ENCODE measurements at regions not wholly inside any gene's neighbourhood (a gene's known extent, or its start where the extent isn't known, plus 50 kb on each side); places are given as distances from the start of the nearest gene placed in this dataset.

DNA sequence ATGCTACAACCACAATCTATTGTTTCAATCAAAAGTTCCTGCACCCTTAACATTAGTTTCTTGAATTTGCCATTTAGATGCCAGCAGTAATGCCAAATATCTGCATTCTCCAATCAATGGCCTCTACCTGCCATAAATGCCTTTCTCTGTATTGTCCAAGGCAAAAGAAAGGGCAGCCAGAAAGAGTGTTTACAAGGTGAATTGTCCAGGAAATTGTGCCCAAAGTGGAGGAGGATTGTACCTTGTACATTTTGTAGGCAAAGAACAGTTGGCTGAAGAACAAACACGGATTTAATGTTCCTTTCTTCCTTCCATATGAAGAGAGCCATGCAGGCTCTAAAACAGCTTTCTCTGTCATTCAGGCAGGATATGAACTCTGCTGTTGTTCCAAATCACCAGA, 181.5 kb downstream of the GUCY2F start:
- FAIRE-seq, result no peak
- H3K9me3 Mint-ChIP-seq (ENCODE audit: unreplicated experiment), result no peaks in the 10 kb centered on the region

GRCh38 chrX:109299091-109299490, 182.8 kb downstream of the GUCY2F start:
- Histone ChIP-seq H3K36me3 (ENCODE audit: insufficient read depth, low read length) (no peaks in the 10 kb centered on the region), H3K4me3 (ENCODE audit: insufficient read depth, low read depth, low read length) (no peak overlapping the region), H3K27ac (ENCODE audit: low read depth, low read length) (no peak overlapping the region), H3K79me2 (ENCODE audit: insufficient read depth, low read length) (no peaks in the 10 kb centered on the region), H3K4me2 (ENCODE audit: low read length) (no peak overlapping the region), H3K4me1 (ENCODE audit: insufficient read depth, low read length) (no peaks in the 10 kb centered on the region), H4K20me1 (ENCODE audit: insufficient read depth, low read length) (no peaks in the 10 kb centered on the region), H2AFZ (ENCODE audit: low read depth, low read length) (no peak overlapping the region), H3K9ac (ENCODE audit: low read length) (no peak overlapping the region), H3K9me3 (ENCODE audit: insufficient read depth, low read depth, low read length) (no peaks in the 10 kb centered on the region), H3K27me3 (ENCODE audit: insufficient read depth, low read length) (no peaks in the 10 kb centered on the region)
- no peaks in the 10 kb centered on the region for H3K36me3 Mint-ChIP-seq (ENCODE audit: low read depth, unreplicated experiment)
- FAIRE-seq (peak; percentile 89), DNase-seq (ENCODE audit: low read depth) (no peak)
- H3K9me3 Mint-ChIP-seq (ENCODE audit: unreplicated experiment), result no peaks in the 10 kb centered on the region
- no peak overlapping the region for H3K4me3 Mint-ChIP-seq (ENCODE audit: unreplicated experiment)
- no peak overlapping the region for H3K27ac Mint-ChIP-seq (ENCODE audit: unreplicated experiment)
- H3K27me3 Mint-ChIP-seq (ENCODE audit: low read depth, unreplicated experiment), result peaks cover 2% of the 10 kb centered on the region
- TF ChIP-seq CTCF (IDR thresholded peaks at IDR 0.05; ENCODE audit: insufficient read depth, low read depth, low read length) (no peak), EZH2 (IDR thresholded peaks at IDR 0.05; ENCODE audit: insufficient read depth, low read length) (no peak)
- peaks cover 4% of the 10 kb centered on the region for H3K4me1 Mint-ChIP-seq (ENCODE audit: low read depth, unreplicated experiment)

More for the DNA sequence above, 181.5 kb downstream of the GUCY2F start:
- Histone ChIP-seq H3K27ac (ENCODE audit: low read depth, low read length) (no peak overlapping the region), H3K4me2 (ENCODE audit: low read length) (no peak overlapping the region), H3K4me3 (ENCODE audit: insufficient read depth, low read depth, low read length) (no peak overlapping the region), H3K9ac (ENCODE audit: low read length) (no peak overlapping the region), H4K20me1 (ENCODE audit: insufficient read depth, low read length) (no peaks in the 10 kb centered on the region), H3K36me3 (ENCODE audit: insufficient read depth, low read length) (no peaks in the 10 kb centered on the region), H3K27me3 (ENCODE audit: insufficient read depth, low read length) (no peaks in the 10 kb centered on the region), H2AFZ (ENCODE audit: low read depth, low read length) (no peak overlapping the region), H3K4me1 (ENCODE audit: insufficient read depth, low read length) (no peaks in the 10 kb centered on the region), H3K79me2 (ENCODE audit: insufficient read depth, low read length) (no peaks in the 10 kb centered on the region), H3K9me3 (ENCODE audit: insufficient read depth, low read depth, low read length) (no peaks in the 10 kb centered on the region)
- TF ChIP-seq EZH2 (IDR thresholded peaks at IDR 0.05; ENCODE audit: insufficient read depth, low read length) (no peak), CTCF (IDR thresholded peaks at IDR 0.05; ENCODE audit: insufficient read depth, low read depth, low read length) (no peak)
- Mint-ChIP-seq H3K4me3 (ENCODE audit: unreplicated experiment) (no peak overlapping the region), H3K27me3 (ENCODE audit: low read depth, unreplicated experiment) (peaks cover 2% of the 10 kb centered on the region), H3K36me3 (ENCODE audit: low read depth, unreplicated experiment) (no peaks in the 10 kb centered on the region), H3K27ac (ENCODE audit: unreplicated experiment) (no peak overlapping the region), H3K4me1 (ENCODE audit: low read depth, unreplicated experiment) (no peaks in the 10 kb centered on the region)
- no peak for DNase-seq (ENCODE audit: low read depth)

GRCh38 chrX:109294097-109294814, 187.6 kb downstream of the GUCY2F start:
- H3K9ac ChIP-seq (ENCODE audit: low read length), result no peak overlapping the region
- H3K27me3 Mint-ChIP-seq (ENCODE audit: low read depth, unreplicated experiment), result peaks cover 2% of the 10 kb centered on the region
- no peak overlapping the region for H3K4me3 ChIP-seq (ENCODE audit: insufficient read depth, low read depth, low read length)
- no peaks in the 10 kb centered on the region for H3K4me1 ChIP-seq (ENCODE audit: insufficient read depth, low read length)
- H3K9me3 Mint-ChIP-seq (ENCODE audit: unreplicated experiment), result no peaks in the 10 kb centered on the region
- H3K9me3 ChIP-seq (ENCODE audit: insufficient read depth, low read depth, low read length), result no peaks in the 10 kb centered on the region
- H3K27ac Mint-ChIP-seq (ENCODE audit: unreplicated experiment), result no peak overlapping the region
- TF ChIP-seq CTCF (IDR thresholded peaks at IDR 0.05; ENCODE audit: insufficient read depth, low read depth, low read length), result no peak
- no peak for TF ChIP-seq EZH2 (IDR thresholded peaks at IDR 0.05; ENCODE audit: insufficient read depth, low read length)
- FAIRE-seq (peak; percentile 58), DNase-seq (ENCODE audit: low read depth) (peak; percentile 3)
- no peaks in the 10 kb centered on the region for H3K36me3 Mint-ChIP-seq (ENCODE audit: low read depth, unreplicated experiment)
- no peak overlapping the region for H3K4me2 ChIP-seq (ENCODE audit: low read length)
- no peaks in the 10 kb centered on the region for H3K79me2 ChIP-seq (ENCODE audit: insufficient read depth, low read length)
- H3K27ac ChIP-seq (ENCODE audit: low read depth, low read length), result no peak overlapping the region
- no peak overlapping the region for H3K4me3 Mint-ChIP-seq (ENCODE audit: unreplicated experiment)
- H4K20me1 ChIP-seq (ENCODE audit: insufficient read depth, low read length), result no peaks in the 10 kb centered on the region
- H3K4me1 Mint-ChIP-seq (ENCODE audit: low read depth, unreplicated experiment), result peaks cover 5% of the 10 kb centered on the region
- H3K27me3 ChIP-seq (ENCODE audit: insufficient read depth, low read length), result no peaks in the 10 kb centered on the region
- no peak overlapping the region for H2AFZ ChIP-seq (ENCODE audit: low read depth, low read length)
- no peaks in the 10 kb centered on the region for H3K36me3 ChIP-seq (ENCODE audit: insufficient read depth, low read length)
